ENCODE measurements at regions not wholly inside any gene's neighbourhood (a gene's known extent, or its start where the extent isn't known, plus 50 kb on each side); places are given as distances from the start of the nearest gene placed in this dataset.
"Not testable (repeated sequence)": the region's sequence is repeated elsewhere in the genome, so short reads cannot be mapped to it uniquely, and the experiment has no call there.

DNA sequence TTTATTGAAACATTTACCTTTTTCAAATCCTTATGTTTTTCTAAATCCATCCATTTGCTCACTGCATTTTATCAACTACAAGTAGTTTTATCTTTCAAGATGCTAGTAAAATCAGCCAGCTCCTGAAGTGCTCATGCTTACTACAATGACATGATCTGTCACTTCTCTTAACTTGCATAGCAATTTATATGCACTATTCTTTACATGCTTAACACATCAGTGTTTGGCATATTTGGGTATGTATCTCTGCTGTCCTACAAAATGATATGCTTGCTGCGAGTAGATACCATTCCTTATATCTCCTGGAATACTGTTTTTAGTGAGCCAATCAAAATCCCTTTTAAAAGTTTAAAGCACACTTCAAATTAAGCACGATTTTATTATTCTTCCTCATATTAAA, 2726.8 kb downstream of the PCDH7 start:
- no peak for DNase-seq

DNA sequence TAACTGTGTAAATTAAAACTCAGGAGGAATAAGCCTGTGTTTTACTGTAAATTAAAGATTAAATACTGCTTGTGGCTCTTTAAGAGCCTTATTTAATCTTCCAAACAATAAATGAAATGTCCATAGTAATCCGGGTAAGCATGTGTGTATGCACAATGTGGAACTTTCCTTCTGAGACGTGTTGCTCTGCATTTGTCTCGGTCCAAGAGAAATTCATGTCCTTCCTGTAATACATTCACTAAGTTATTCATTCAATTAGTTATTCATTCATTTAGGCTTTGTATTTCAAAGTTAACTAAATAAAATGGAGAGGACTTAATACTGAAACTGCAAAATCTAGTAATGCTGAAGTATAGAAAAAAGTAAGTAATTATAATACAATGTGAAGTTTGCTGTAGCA, 2728.8 kb downstream of the PCDH7 start:
- no peak for DNase-seq

DNA sequence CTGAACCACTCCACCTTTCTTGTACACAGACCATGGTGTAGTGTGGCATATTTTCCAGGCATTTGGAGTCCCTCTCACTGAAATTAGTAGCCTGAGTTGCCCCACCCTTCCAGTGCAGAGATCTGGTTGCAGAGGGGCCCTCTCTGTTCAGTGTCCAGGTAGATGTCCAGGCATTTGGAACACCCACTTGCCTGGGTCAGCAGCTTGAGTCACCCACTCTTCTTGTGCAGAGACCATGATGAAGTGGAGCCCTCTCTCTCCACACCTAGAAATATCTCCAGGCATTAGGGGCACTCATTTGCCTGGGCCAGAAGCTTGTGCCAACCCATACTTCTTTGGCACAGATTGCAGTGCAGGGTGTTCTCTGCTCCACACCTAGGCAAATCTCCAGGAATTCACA, 2733.3 kb downstream of the PCDH7 start:
- DNase-seq: no peak

DNA sequence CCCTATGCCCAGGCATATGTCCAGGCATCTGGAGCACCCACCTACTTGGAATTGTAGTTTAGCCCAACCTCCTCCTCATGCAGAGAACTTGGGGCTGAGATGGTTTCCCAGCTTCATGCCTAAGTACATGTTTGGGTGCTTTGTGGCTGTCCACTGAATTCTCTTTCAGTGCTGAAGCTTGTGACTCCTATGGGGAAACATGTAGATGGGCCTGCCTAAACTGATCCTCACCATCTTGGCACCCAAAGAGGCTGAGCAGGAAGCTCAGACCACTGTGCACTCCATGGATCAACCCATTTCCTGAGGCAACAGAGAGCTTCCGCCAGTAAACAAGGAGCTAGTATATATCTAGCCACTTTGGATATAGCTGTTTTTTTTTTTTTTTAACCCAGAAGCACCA, 2733.7 kb downstream of the PCDH7 start:
- no peak for DNase-seq

DNA sequence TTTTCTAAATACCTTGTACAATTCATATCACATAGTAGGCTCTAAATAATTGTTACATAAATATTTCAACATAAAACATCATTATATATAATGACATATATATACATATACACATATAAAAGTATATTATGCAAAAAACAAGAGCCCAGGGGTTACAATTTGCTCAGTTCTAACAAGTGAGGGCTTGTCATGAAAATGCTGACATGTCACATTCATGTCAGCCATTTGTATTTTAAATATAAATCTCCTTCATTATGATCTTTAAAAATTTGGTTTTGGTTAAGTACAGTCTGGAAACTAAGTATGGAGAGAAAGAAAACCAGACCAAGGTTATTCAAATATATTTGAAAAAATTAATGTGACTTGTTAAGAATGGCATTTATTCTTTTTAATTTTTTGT, 2745.4 kb downstream of the PCDH7 start:
- DNase-seq: no peak

DNA sequence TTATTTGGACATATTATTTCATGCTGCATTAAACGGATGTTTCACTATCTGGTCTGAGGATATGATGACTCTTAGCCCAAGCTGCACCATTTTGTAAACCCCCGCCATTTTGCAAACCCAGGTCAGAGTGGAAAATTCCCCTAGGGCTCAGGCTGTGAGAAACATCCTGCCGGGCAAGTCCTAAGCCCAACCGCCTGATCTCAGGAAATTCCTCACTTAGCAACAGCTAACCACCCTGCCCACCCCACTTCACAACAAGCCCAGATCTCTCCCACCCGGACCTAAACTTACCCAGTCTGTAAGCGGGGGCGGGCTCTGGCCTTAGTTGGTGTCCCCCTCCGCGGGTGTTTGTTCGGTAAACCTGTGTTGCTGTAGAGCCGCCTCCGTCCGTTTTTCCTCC, 2747.1 kb downstream of the PCDH7 start:
- peak; percentile 61 for DNase-seq

DNA sequence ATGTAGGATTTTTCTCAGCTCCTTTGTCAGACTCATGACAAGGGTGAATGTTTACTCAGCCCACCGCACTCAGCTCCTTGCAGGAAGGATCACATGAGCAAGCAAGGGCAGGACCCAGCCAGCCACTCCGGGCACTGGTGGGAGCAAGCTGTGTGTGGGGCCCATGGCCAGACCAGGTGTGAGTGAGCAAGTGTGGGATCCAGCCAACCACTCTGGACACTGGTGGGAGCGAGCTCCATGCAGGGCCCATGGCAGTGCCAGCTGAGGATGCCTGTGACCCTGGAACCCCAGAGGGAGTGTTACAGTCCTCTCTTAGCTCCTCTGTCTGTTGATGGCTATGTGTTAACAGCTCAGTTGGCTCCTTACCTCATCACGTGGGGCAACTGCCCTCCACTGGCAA, 2750.6 kb downstream of the PCDH7 start:
- DNase-seq: no peak

DNA sequence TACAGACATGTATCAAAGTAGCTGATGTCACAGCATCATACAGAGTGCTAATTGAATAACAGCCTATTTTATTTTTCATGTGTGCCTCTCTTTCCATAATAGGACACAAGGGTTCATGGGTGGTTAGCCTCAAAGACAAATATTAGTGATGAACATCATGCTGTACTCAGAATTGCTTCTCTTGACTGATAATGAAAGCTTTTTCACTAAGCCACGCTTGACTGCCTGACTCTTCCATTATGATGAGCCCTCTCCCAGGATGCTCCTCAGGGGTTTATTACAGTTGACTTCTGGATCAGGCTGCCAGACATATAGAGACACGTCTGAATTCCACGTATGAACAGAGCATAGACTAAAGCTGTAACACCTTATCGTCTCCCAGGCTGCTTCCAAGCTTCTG, 2757.5 kb downstream of the PCDH7 start:
- no peak for DNase-seq

DNA sequence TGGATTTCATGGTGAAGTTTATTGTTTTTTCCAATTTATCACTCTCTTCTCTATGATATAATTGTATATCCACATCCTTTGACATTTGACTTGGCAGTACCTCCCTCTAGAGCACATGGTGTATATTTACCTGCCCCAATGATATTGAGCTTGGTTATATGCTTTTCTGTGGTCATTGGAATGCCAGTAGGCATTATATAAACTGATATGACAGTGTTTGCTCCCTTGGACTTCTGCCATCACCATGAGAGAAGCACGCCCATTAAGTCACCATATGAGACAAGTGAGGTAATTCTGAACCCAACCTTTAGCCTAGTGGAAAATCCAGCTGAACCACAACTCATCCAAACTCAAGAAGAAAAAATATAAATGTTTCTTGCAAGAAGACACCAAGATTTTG, 2761.5 kb downstream of the ARAP2 start:
- DNase-seq: no peak

DNA sequence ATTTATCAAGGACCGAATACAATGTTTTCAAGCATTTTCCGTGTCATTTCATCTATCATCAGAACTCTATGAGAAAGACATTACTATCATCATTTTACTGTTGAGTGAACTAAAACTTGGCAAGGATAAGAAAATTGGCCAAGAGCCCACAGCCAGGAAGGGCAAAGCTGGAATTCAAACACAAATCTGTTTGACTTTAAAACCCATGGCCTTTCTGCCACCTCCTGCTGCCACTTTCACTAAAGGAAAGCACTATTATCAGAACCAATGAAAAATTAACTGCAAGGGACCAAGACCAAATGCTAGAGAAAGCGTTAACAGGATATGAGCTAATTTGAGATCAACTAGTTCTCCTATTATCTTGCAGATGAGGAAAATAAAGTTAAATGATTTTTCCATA, 2759.2 kb downstream of the ARAP2 start:
- DNase-seq: no peak

DNA sequence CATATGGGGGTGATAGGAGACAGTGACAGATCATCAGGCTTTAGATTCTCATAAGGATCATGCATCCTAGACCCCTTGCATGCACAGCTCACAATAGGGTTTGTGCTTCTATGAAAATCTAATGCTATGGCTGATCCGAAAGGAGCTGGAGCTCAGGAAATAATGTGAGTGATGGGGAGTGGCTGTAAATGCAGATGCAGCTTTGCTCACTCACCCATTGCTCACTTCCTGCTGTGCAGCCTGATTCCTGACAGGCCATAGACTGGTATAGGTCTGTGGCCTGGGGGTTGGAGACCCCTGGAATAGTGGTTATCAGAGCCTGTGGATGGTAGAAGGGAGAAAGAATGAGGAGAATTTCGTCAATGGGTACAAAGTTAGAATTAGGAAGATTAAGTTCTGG, 2751.1 kb downstream of the ARAP2 start:
- no peak for DNase-seq

DNA sequence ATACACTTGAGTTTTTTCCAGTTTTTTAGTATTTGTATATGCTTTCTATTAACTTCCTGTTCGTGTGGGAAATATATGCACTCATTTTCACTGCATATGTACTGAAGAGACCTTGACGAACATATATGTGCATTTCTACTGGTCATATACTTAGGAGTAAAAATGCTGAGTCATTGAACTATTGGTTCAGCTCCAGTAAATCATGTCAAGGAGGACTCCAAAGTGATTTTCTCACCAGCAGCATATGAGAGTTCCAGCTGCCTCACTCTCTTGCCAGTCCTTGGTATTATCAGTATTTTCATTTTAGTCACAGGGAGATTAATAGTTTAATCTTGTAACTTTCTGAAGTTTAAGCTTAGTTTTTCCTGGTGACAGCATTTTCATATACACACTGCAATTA, 2750.2 kb downstream of the ARAP2 start:
- DNase-seq: no peak

DNA sequence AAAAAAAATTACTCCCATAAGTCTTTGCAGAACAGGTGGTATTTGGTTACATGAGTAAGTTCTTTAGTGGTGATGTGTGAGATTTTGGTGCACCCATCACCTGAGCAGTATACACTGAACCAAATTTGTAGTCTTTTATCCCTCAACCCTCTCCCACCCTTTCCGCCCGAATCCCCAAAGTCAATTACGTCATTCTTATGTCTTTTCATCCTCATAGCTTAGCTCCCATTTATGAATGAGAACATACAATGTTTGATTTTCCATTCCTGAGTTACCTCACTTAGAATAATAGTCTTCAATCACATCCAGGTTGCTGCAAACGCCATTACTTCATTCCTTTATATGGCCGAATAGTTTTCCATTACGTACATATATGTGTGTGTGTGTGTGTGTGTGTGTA, 2742.7 kb downstream of the ARAP2 start:
- not testable (repeated sequence) for DNase-seq

DNA sequence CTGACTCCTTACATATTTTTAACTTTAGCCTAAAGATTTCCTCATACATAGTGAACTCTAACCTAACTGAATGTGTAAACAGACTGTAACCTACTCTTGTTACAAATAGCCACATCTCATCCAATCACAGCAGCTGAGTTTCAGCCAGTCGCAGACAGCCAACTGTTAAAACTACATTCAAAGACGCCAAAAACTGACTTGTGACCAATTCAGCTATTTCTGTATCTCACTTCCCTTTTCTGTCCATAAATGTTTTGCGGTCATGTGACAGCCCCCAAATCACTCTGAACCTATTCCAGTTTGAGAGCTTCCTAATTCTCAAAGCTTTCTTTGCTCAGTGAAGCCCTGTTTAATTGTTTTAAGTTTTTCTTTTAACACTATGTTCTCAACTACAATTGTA, 2731.9 kb downstream of the ARAP2 start:
- no peak for DNase-seq

DNA sequence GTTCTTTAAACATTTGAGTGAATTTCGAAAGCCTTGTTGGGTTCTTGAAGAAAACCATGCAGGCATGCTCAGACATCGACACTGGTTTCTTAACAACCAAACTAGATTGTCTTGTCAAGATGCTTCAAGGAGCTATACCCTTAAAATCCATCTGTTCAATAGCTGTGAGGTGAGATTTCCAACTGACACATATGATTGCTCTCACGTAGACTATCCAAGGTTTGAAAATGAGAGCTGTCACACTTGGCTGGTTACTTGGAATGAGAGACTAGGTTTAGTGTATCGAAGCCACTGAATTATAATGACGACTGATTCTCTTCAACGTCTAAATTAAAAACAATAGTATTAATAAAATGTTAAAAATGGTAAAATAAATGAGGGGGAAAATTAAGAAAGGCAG, 2725.5 kb downstream of the ARAP2 start:
- DNase-seq: no peak

DNA sequence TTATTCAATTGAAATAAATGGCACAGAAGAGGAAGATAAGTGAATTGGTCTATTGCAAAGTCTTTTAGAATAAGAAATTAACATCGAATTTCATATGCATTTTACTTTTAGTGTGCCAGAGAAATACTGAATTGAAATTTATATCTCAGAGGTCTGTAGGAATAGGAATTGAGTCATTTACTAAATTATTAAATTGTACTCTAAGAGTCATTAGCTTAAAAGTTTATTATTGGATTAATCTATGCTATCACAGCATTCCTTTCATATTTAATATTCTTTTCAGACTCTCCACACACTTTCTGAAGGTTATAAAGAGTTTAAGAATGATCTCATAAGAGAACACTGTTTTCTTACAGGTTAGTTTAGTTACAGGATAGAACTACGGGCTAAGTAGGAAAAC, 2711.5 kb downstream of the ARAP2 start:
- no peak for DNase-seq

DNA sequence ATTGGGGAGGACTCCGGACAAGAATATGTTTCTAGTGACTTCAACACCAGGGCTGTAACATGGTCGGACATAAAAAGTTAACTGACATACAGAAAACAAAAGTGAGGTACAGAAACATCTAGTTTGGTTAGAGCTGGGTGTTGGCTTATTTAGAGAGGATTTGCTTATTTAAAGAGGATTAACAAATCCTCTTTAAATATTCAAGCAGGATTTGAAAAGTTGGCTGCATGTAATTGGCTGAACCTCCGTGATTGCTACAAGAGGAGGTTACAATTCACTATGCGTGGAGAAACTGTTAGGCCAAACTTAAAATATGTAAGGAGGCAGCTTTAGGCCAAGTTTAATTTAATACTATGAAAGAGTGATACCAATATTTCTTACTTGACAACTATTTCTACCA, 2707.4 kb downstream of the ARAP2 start:
- no peak for DNase-seq

DNA sequence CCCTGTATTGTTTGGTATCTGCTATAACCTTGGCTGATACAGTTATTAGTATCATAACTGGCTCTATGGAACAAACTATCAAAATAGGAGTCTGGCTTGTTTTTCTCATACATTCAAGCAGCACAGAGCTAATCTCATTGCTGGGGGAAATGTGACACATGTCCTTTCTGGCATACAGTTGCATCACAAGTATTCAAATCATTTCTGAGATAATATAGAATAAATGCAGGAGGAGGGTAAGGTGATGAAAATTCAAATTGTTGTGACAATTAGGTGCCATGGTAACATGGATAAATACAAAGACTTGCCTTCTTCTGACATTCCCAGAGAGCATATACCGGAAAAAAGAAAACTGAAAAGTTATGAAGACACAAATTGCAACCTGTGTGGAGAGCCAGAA, 2706.8 kb downstream of the ARAP2 start:
- no peak for DNase-seq

DNA sequence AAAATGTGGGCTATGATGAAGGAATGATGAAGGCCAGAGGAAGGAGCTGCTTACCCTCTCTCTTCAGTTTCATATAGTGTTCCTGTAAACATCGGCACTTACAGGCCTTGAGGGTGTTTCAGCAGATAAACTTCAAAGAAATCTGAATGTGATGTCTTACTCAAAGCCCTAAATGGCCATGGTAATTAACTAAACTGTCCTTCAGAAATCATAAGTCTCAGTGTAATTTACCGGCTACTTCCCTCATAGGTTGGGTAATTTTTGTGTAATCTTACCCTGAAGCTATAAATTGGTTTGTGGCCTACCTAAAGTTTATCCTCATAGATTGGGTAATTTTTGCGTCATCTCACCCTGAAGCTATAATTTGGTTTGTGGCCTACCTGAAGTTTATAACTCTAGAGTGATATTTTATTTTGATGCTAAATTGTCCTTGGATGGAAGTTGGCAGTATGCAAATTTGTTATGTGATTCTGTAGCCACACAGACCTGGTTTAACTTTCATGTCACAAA, 2700.3 kb downstream of the ARAP2 start:
- DNase-seq: no peak

DNA sequence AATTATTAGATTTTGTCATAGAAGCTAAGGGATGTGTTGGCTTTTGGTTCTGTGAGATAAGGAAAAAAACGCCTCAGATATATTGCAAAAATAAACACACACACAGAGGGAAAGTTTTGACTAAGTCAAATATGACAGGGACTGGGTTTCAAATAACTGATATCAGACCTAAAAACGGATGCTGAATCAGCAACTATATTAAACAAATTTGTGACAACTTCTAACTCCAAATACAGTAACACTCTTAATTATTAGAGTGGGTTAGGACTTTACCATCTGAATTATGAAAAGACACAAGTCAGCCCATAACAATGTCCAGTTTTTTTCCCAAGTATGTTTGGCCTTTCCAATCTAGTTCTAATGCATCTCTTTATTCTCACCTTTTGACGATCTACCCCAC, 2693.1 kb downstream of the ARAP2 start:
- DNase-seq: no peak

DNA sequence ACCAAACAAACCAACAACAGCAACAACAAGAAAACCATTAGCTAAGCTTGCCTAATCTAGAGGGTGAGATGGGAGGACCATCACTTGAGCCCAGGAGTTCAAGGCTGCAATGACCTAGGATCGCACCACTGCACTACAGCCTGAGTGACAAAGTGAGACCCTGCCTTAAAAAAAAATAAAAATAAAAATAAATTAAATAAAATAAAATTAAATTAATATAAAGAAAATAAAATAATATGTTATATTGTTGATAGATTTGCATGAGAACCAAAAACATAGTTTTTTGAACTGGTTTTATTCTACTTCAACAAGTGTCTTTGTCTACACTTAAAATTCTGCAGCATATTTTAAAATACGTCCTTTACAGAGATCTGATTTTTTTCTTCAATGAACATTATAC, 2683.1 kb downstream of the ARAP2 start:
- no peak for DNase-seq

DNA sequence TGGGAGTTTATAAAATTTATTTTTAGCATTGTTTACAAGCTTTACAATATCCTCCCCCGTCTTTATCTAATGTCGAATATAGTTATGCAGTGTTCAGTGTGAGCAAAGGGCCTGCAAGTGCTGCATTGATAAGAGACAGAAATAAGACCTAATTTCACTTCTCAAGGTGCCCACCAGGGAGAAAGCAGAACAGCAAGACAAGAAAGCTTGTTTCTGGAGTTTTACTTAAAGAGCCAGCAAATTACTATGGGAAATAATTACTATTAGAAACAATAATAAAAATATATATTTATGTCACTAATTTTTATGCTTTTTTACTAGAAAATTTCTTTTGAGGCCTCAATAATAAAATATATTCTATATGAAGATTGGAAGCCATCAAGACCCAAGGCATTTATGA, 2677.7 kb downstream of the ARAP2 start:
- no peak for DNase-seq

DNA sequence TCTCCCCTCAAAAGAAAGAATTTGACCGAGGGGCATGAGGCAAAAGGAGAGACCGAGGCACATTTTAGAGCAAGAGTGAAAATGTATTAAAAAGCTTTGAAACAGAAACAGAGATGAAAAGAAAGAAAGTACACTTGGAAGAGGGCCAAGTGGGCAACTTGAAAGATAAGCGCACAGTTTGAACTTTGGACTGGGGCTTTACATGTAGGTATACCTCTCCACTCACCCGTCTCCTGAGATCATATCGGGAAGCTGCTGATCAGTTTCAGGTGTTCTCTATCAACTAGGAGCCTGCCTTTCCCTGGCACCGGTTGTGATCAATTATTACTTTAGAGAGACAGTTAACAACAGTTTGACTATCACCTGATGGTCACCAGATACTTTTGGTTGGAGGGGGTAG, 2666.5 kb downstream of the ARAP2 start:
- DNase-seq: no peak

DNA sequence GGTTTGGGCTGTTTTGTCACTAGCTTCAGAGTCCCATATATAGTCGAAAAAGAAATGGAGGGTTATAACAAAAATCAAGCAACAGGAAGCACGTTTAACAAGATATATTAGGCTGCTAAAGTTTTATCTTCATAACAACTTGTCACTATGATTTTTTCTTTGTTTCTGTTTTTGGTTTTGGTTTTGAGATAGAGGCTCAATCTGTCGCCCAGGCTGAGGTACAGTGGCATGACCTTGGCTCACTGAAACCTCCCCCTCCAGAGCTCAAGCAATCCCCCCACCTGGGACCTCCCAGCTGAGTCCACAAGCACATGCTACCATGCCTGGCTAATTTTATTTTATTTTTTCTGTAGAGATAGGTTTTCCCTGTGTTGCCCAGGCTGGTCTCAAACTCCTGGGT, 2664.4 kb downstream of the ARAP2 start:
- DNase-seq: no peak

DNA sequence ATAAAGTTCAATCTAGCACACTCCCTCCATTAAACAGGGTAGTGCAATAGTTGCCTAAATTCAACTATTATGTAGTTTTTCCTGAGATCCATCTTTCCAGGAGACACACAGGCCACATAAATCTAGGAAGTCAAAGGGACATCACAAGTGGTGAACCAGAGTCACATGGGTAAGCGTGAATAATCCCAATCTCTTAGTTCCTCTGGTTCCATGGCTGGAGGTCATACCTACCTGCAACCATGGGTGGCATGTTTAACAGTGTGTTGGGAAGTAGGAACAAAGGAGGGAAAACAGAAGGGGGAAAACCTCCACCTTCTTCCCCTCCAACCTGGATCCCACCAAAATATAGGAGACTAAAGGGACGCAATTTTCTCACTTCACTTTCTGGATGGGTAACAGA, 2651.6 kb downstream of the ARAP2 start:
- DNase-seq: no peak

DNA sequence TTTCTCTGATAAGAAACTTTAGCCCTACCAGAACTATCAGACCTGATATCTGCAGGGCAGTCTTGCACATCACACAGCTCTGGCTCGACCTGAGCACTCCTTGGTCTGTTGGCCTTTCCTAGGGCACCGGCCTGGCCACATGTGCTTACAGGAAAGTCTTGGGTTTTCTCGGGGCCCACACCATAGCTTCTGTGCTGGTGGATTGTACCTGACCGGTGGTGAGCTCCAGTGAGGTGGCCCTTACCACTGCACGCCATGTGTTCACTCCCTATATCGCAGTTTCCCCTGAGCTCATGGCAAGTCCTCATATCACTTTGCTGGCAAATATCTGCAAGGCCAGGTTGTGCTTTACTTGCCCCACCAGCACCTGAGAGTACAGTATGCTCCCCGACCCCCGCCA, 2637.4 kb downstream of the ARAP2 start:
- no peak for DNase-seq

All from islet precursor cell (in vitro differentiated cells).